Omental fat pad (tissue), 3 donors: ENCODE measurements at regions not wholly inside any gene's neighbourhood (a gene's known extent, or its start where the extent isn't known, plus 50 kb on each side); places are given as distances from the start of the nearest gene placed in this dataset.
"Not testable (repeated sequence)": the region's sequence is repeated elsewhere in the genome, so short reads cannot be mapped to it uniquely, and the experiment has no call there.

Experiments
- ATAC-seq: fragments of 150-250 bp; one replicate; pipeline ENCODE4 v1.9.1; 2016; ENCODE audit warnings: mild to moderate bottlenecking, moderate library complexity; ENCODE audit not compliant: low FRiP score
- DNase-seq: peaks from one replicate; pipeline ENCODE4 v3.0.0-alpha.2; 2019; ENCODE audit warnings: low spot score
- CTCF ChIP-seq, 3 donors: fragments of 450-650 bp; IDR thresholded peaks; one replicate each; pipeline ENCODE4 v1.5.1; 2016 to 2017; ENCODE audit warnings: antibody characterized with exemption in 3 of 3, mild to moderate bottlenecking in 3 of 3, moderate library complexity in 2 of 3

- TF ChIP-seq CTCF (IDR thresholded peaks at IDR 0.05), result no peak
- ATAC-seq, result no peak
- no peak for DNase-seq
These were observed 632.6 kb upstream of the KCND2 start for GRCh38 chr7:119640326-119640725.

DNA sequence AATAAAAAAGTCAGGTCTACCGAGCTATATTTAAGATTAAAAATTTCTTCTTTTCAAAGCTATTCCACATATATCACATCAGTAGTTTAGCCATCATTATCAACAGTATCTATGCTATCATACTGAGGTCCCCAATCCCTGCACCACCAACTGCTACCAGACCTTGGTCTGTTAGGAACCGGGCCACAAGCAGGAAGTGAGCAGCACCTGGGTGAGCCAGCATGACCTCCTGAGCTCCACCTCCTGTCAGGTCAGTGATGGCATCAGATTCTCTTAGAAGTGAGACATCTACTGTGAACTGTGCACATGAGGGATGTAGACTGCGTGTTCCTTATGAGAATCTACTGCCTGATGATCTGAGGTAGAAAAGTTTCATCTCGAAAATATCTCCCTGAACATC lies 632.1 kb upstream of the KCND2 start:
- ATAC-seq, result no peak
- TF ChIP-seq CTCF (IDR thresholded peaks at IDR 0.05), result no peak
- DNase-seq, result no peak

DNA sequence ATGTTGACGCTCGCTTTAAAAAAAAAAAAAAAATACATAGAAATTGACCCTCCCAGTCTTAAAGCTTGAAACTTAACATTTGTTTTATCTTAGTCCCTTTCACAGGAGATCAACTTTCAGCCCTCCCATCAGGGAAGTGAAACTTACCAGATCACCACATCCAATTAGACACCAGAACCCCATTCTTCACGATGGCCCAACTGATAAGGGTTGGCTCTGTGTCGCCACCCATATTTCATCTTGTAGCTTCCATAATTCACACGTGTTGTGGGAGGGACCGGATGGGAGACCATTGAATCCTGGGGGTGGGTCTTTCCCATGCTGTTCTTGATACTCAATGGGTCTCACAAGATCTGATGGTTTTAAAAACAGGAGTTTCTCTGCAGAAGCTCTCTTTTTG lies 629.4 kb upstream of the KCND2 start:
- no peak for DNase-seq
- TF ChIP-seq CTCF (IDR thresholded peaks at IDR 0.05), result no peak
- ATAC-seq, result no peak

GRCh38 chr7:119647286-119647685 lies 625.7 kb upstream of the KCND2 start:
- DNase-seq (no peak), ATAC-seq (no peak)

DNA sequence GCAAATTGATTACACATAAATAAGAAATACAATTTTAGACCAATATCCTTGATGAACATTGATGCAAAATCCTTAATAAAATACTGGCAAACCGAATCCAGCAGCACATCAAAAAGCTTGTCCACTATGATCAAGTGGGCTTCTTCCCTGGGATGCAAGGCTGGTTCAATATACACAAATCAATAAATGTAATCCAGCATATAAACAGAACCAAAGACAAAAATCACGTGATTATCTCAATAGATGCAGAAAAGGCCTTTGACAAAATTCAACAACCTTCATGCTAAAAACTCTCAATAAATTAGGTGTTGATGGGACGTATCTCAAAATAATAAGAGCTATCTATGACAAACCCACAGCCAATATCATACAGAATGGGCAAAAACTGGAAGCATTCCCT lies 624.2 kb upstream of the KCND2 start:
- ATAC-seq, DNase-seq: not testable (repeated sequence)

More at GRCh38 chr7:119647286-119647685, 625.7 kb upstream of the KCND2 start:
- TF ChIP-seq CTCF (IDR thresholded peaks at IDR 0.05), result no peak

- no peak for TF ChIP-seq CTCF (IDR thresholded peaks at IDR 0.05)
- ATAC-seq (no peak), DNase-seq (no peak)
These were observed 612.9 kb upstream of the KCND2 start for GRCh38 chr7:119660080-119660479.

DNA sequence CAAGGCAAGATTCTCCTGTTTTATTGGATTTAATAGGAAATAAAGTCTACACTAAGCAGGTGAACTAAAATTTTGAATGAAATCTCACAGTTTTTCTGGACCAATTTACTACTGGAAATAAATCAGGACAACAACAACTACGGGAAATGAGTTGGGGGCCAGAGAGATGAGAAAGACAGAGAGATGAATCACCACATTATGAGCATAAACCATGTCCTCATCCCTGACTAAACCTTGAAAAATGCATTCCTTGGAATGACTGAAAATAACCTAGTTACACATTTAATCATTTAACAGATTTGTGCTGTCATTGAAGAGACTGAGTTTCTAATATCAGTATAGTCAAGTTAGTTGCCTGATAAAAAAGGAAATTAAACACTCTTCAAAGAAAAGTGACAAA lies 608.4 kb upstream of the KCND2 start:
- no peak for ATAC-seq
- no peak for TF ChIP-seq CTCF (IDR thresholded peaks at IDR 0.05)

GRCh38 chr7:119665796-119666195 lies 607.2 kb upstream of the KCND2 start:
- TF ChIP-seq CTCF (IDR thresholded peaks at IDR 0.05), result no peak
- DNase-seq (no peak), ATAC-seq (no peak)

More for the DNA sequence above, 608.4 kb upstream of the KCND2 start:
- no peak for DNase-seq
